HPDE6-E6E7 (cell line): ENCODE measurements at regions not wholly inside any gene's neighbourhood (a gene's known extent, or its start where the extent isn't known, plus 50 kb on each side); places are given as distances from the start of the nearest gene placed in this dataset.
"Not testable (repeated sequence)": the region's sequence is repeated elsewhere in the genome, so short reads cannot be mapped to it uniquely, and the experiment has no call there.

ENCODE experiments used
- DNase-seq: peaks from one replicate; pipeline ENCODE4 v3.0.0; 2011; ENCODE audit warnings: missing footprints; ENCODE audit errors: extremely low spot score

DNA sequence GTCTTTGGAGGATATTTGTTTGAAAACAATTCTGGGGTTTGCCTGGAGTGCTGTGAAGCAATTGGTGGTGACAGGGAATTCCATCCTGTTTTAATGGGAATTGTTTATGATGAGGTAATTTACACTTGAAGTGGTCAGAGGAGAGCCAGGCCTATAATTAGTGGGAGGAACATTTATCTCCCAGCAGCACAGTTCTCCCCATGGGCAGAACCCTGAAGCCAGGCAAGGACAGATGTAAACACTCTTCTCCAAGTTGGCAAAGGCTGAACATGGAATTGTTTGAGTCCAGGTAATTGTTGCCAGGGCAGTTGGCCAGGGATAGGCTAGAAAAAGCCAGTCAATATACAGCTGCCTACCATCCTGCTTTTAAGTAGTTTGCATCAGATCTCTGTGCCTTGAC lies 789.7 kb downstream of the FRK start:
- no peak for DNase-seq

DNA sequence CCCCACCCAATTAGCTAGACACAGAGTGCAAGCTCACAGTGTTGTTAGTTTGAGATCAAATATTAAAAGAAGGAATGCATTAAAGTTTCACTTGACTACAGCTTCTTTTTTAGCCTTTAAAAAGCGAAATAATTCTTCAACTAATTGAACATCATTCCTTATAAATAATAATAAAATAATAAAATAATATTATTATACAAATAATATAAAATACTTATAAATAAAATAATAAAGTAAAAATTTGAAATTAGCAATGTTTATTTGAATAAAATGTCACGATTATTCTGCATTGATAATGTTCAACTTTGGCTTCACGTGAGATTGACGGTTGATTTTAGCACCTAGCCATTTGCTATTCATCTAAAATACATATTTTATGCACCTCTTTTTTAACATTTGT lies 819.3 kb downstream of the FRK start:
- DNase-seq, result no peak

- DNase-seq, result no peak
These were observed 839.5 kb downstream of the FRK start for GRCh38 chr6:115221198-115221597.

DNA sequence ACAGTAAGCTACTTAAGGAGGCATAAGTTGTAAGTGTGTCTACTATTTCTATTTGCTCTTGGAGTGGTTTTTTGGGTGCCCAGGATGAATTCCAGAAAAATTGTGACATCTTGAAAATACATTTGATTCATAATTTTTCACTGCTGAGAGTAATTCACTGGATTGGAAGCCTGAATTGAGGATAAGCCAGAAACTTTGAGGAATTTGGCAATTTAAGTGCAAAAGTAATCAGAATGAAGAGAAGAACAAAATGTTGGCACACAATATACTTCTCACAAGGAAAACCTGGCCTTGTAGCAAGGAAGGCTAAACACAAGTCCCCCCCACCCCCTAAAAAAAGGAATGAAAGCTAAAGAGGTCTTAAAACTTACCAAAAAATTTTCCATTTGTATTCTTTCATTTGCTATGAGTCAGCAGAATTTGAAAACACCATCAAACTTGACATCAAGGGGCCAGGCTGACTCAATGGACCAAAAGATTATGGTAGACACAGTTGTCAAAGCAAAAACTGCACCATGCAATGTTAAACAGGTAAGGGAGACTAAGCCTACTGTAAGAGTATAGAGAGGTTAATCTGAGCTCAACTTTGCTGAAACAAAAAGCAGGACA lies 840.0 kb downstream of the FRK start:
- no peak for DNase-seq

DNA sequence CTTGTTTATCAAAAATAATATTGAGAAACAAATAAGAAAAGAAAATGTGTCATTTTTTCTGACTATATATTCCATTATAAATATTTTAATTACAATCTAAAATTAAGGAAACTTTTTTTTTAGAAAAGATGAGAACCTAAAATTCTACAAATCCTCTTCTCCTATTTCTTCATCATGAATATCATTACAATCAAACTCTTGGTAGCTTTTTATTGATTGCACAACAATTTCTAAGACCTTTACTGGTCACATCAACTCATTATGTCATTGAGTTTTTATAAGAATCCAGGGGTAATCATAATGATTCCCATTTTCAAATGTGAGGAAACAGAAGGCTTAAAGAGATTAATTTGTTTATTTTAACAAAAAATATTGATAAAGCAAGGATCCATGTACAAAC lies 841.0 kb downstream of the FRK start:
- DNase-seq, result no peak

- no peak for DNase-seq
These were observed 843.9 kb downstream of the FRK start for GRCh38 chr6:115216835-115217234.

GRCh38 chr6:115214283-115214682 lies 846.4 kb downstream of the FRK start:
- no peak for DNase-seq

- DNase-seq, result no peak
These were observed 857.3 kb downstream of the FRK start for GRCh38 chr6:115203381-115203780.

- DNase-seq, result no peak
These were observed 852.3 kb upstream of the HS3ST5 start for GRCh38 chr6:115194981-115195638.

DNA sequence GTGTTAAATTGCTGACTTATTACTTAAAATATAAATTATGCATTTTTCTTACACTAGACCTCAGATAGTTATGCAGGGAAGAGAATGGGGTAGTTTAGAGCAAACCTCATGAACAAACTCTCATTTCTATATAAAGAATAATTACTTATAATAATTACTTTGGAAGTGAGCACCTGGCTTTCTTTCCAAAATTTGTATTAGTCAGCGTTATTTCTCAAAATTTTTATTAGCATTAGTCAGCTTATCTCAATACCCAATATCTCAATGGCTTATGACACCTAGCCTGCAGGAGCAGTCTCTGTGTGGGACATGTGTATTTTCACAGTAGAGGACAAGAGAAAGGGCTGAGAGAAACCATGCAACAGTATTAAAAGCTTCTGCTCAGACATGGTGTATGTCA lies 849.2 kb upstream of the HS3ST5 start:
- DNase-seq, result no peak

- DNase-seq, result no peak
These were observed 847.7 kb upstream of the HS3ST5 start for GRCh38 chr6:115190534-115190933.

DNA sequence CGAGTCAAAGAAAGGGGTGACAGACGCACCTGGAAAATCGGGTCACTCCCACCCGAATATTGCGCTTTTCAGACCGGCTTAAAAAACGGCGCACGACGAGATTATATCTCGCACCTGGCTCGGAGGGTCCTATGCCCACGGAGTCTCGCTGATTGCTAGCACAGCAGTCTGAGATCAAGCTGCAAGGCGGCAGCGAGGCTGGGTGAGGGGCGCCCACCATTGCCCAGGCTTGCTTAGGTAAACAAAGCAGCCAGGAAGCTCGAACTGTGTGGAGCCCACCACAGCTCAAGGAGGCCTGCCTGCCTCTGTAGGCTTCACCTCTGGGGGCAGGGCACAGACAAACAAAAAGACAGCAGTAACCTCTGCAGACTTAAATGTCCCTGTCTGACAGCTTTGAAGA lies 832.6 kb upstream of the HS3ST5 start:
- not testable (repeated sequence) for DNase-seq

GRCh38 chr6:115165912-115166311 lies 823.1 kb upstream of the HS3ST5 start:
- not testable (repeated sequence) for DNase-seq

GRCh38 chr6:115159733-115160132 lies 816.9 kb upstream of the HS3ST5 start:
- DNase-seq, result no peak

DNA sequence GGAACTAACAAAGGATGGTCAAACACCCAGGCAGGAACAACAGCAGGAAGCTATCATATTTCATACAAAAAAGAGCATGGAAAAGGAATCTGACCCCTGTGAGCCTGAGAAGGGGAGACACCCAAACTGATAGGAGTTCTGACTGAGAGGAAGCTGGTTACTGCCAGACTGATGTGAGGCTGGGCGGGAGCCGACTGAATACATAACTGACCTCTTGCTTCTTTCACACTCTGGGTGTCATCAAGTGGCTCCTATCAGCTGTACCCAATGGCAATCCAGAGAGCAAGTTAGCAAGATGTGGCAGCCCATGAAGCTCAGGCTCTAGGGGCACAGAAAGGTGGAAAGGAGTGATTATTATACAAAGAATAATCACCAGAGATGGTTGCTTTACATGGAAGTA lies 795.1 kb upstream of the HS3ST5 start:
- no peak for DNase-seq

DNA sequence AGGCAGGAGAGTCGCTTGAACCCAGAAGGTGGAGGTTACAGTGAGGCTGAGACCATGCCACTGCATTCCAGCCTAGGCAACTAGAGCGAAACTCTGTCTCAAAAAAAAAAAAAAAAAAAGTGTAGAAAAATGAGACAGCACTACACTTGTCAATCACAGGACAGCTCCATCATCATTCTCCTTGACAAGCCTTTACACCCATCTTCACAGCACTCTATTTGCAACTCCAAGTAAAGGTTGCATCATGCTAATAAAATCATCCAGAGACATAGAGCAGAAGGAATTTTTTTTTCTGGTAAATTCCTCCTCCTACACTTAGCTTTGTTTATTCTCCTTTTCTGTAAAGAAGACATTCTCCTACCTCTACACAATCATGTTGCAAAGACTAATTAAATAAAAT lies 791.0 kb upstream of the HS3ST5 start:
- DNase-seq, result no peak

DNA sequence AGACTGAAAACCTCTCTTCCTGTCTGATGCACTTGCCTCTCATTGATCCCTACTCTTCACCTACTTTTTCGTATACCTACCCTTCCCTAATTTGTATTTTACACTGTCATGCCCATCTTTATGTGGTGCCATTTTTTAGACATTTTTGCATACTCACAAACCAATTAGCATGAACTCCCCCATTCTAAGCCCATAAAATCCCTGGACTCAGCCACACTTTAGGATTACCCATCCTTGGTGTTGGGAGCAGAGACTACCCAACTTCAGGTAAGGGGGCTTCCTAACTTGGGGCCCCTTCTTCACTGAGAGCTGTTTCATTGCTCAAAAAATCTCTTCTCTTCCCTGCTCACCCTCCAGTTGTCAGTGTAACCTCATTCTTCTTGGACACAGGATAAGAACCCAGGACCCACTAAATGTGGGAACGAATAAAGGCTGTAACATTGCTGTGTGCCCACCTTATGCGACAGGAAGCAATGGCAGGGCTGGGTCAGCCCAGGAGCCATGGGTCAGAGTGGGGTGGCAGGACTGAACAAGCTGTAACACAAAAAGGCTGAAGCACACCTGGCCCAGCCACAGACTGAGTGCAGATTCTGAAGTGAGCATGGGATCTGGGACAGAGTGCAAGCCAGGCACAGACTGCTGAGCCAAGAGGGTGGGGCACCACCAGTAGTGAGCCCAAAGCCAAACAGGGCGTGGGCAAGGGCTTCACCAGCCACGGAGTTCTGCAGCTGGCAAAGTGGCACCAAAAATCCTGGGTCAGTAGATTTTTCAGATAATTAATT lies 789.1 kb upstream of the HS3ST5 start:
- DNase-seq, result no peak

DNA sequence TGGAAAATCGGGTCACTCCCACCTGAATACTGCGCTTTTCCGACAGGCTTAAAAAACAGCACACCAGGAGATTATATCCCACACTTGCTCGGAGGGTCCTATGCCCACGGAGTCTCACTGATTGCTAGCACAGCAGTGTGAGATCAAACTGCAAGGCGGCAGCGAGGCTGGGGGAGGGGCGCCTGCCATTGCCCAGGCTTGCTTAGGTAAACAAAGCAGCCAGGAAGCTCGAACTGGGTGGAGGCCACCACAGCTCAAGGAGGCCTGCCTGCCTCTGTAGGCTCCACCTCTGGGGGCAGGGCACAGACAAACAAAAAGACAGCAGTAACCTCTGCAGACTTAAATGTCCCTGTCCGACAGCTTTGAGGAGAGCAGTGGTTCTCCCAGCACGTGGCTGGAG lies 778.7 kb upstream of the HS3ST5 start:
- DNase-seq, result not testable (repeated sequence)

- no peak for DNase-seq
These were observed 777.6 kb upstream of the HS3ST5 start for GRCh38 chr6:115120391-115120790.

DNA sequence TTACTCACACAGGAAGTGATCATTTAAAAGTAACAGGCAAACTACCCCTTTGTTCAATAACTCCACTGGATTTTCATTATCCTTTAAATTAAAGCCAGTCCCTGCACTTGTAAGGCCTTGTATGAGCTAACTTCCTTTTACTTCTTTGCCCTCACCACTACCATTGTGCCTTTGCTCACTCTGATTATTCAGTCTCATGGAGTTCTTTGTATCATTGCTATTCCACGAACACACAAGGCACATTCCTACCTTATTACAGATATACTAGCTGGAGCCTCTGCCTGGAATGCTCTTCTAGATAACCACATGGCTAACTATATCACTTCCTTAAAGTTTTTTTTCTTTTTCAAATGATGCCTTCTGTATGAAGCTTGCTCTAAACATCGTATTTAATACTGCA lies 748.6 kb upstream of the HS3ST5 start:
- no peak for DNase-seq

- no peak for DNase-seq
These were observed 735.7 kb upstream of the HS3ST5 start for GRCh38 chr6:115078555-115078954.

- no peak for DNase-seq
These were observed 729.1 kb upstream of the HS3ST5 start for GRCh38 chr6:115071962-115072361.
